ENCODE measurements at regions not wholly inside any gene's neighbourhood (a gene's known extent, or its start where the extent isn't known, plus 50 kb on each side); places are given as distances from the start of the nearest gene placed in this dataset.

DNA sequence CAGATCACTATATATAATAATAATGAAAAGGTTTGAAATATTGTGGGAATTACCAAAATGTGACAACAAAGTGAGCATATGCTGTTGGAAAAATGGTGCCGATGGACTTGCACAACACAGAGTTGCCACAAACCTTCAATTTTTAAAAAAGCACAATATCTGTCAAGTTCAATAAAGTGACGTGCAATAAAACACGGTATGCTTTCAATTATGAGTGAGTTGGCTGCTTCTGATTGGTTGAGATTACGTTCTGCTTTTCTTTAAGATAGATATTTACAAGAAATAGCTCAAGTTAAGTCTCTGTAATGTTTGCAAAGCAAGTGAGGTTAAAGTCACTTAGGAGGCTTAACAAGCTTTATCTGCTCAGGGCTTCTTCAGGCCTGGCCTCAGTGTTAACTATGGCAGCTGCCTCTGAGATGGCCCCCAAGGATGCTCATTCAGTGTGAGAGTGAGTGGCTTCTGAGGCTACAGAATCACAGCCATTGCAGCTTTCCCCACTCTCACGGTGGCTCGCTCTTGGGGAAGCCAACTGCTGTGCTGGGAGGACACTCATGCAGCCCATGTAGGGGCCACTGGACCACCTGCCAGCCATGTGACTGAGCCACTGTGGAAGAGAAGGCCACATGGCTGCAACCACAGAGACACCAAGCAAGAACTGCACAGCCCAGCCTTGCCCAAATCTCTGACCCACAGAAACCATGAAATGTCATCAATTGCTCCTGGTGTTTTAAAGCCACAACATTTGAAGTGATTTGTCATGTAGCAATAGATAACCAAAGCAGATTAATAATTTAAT, 78.3 kb upstream of the TMEM72 start:
- DNase-seq (ENCODE audit: low read depth), result no peak
- TF ChIP-seq CTCF (IDR thresholded peaks at IDR 0.05; ENCODE audit: insufficient read depth, low read depth, low read length, missing control alignments), result no peak

GRCh38 chr10:44834131-44834530, 77.0 kb upstream of the TMEM72 start:
- no peak for TF ChIP-seq CTCF (IDR thresholded peaks at IDR 0.05; ENCODE audit: insufficient read depth, low read depth, low read length, missing control alignments)

More for the DNA sequence above, 78.3 kb upstream of the TMEM72 start:
- H3K4me3 ChIP-seq (ENCODE audit: low read length), result no peak overlapping the region

DNA sequence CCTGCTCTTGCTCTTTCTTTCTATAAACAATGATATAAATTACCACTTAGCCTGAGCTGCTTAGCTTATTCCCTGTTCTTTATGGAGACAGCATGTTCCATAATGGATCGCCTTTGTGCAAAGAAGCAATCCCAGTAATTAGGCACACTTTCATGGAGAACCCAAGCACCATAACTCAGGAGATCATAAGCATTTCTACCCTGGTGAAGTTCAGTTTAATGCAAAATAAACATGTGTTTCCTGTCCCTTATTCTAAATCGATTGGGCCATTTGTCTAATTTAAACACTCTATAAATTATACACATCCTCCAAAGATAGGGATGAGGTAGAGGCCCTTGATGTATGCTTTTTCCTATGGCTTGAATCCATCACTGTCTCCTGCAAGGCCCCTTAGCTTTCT, 75.8 kb upstream of the TMEM72 start:
- no peak for DNase-seq (ENCODE audit: low read depth)
- H3K4me3 ChIP-seq (ENCODE audit: low read length), result no peak overlapping the region
- no peak for TF ChIP-seq CTCF (IDR thresholded peaks at IDR 0.05; ENCODE audit: insufficient read depth, low read depth, low read length, missing control alignments)

More at GRCh38 chr10:44834131-44834530, 77.0 kb upstream of the TMEM72 start:
- DNase-seq (ENCODE audit: low read depth), result no peak
- no peak overlapping the region for H3K4me3 ChIP-seq (ENCODE audit: low read length)

DNA sequence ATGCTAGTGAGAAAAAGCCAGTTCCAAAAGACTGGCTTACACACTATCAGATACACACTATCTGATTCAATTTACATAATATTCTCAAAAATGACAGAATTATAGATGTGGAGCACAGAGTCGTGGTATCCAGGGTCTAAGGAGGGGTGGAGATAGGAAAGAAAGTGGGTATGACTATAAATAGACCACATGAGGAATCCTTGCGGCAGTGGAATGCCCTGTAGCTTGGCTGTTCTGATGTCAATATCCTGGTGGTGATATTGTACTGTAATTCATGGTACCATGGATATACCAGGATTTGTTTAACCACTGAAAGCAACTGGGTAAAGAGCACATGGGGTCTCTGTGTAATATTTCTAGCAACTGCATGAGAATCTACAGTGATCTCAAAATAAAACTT, 67.7 kb upstream of the TMEM72 start:
- no peak for TF ChIP-seq CTCF (IDR thresholded peaks at IDR 0.05; ENCODE audit: insufficient read depth, low read depth, low read length, missing control alignments)
- H3K4me3 ChIP-seq (ENCODE audit: low read length), result no peak overlapping the region
- DNase-seq (ENCODE audit: low read depth), result no peak

- no peak for DNase-seq (ENCODE audit: low read depth)
- no peak for TF ChIP-seq CTCF (IDR thresholded peaks at IDR 0.05; ENCODE audit: insufficient read depth, low read depth, low read length, missing control alignments)
- no peak overlapping the region for H3K4me3 ChIP-seq (ENCODE audit: low read length)
Measured at GRCh38 chr10:44845361-44846175, 65.6 kb upstream of the TMEM72 start.

DNA sequence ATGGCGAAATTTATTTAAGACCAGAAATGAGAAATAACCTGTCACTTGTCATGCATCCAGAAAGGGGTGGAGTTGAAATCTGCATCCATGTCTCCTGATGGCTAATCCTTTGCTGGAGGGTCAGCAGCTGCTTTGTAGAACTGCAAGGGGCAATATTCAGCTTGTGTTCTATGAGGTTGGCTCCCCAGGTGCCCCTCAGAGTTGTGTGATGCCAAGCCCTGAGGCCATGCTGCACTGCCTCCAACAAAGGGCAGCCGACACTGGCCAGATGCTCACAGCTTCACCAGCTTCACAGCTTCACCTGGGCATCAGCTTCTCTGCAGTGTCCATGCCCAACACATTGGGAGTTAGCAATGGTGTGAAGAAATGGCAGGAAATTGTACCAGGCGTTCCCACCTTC, 64.0 kb upstream of the TMEM72 start:
- DNase-seq (ENCODE audit: low read depth), result no peak
- TF ChIP-seq CTCF (IDR thresholded peaks at IDR 0.05; ENCODE audit: insufficient read depth, low read depth, low read length, missing control alignments), result no peak
- no peak overlapping the region for H3K4me3 ChIP-seq (ENCODE audit: low read length)

All from epithelial cell of esophagus (primary cell).